GM23338 (cell line): ENCODE measurements at regions not wholly inside any gene's neighbourhood (a gene's known extent, or its start where the extent isn't known, plus 50 kb on each side); places are given as distances from the start of the nearest gene placed in this dataset.

Source experiments
- ATAC-seq: fragments of 200-7000 bp; cut with Tn5 transposase; 3 replicates; pipeline ENCODE4 v1.9.1; 2020
- DNase-seq: peaks from one replicate; pipeline ENCODE4 v3.0.0-alpha.2; 2015; ENCODE audit warnings: low spot score
- H2AFZ ChIP-seq: fragments of 200-600 bp; sonication (generic); 2 replicates; pipeline ENCODE4 v1.8.0; 2016; ENCODE audit warnings: antibody characterized with exemption, mild to moderate bottlenecking, moderate library complexity
- H3F3A ChIP-seq: fragments of 200-600 bp; sonication (generic); replicated peaks from 2 replicates; pipeline ENCODE4 v1.8.0; 2017; ENCODE audit warnings: antibody characterized with exemption, mixed run types, low read depth
- H3K27ac ChIP-seq: fragments of 200-600 bp; sonication (generic); 2 replicates; pipeline ENCODE4 v1.6.1; 2016; ENCODE audit warnings: low read depth
- H3K27me3 ChIP-seq: fragments of 200-600 bp; sonication (generic); 2 replicates; pipeline ENCODE4 v1.8.0; 2016; ENCODE audit warnings: mild to moderate bottlenecking, mixed run types, moderate library complexity; ENCODE audit not compliant: insufficient read depth
- H3K36me3 ChIP-seq: fragments of 200-600 bp; sonication (generic); 2 replicates; pipeline ENCODE4 v1.8.0; 2016; ENCODE audit warnings: mild to moderate bottlenecking; ENCODE audit not compliant: insufficient read depth
- H3K4me1 ChIP-seq: fragments of 200-600 bp; sonication (generic); 2 replicates; pipeline ENCODE4 v1.8.0; 2016; ENCODE audit warnings: mild to moderate bottlenecking, moderate library complexity; ENCODE audit not compliant: insufficient read depth
- H3K4me2 ChIP-seq: fragments of 200-600 bp; sonication (generic); 2 replicates; pipeline ENCODE4 v1.7.1; 2017; ENCODE audit warnings: mixed run types
- H3K4me3 ChIP-seq: fragments of 200-600 bp; sonication (generic); 2 replicates; pipeline ENCODE4 v1.6.1; 2016; ENCODE audit warnings: mixed run types
- H3K79me2 ChIP-seq: fragments of 200-600 bp; sonication (generic); replicated peaks from 2 replicates; pipeline ENCODE4 v1.8.0; 2017; ENCODE audit warnings: mild to moderate bottlenecking; ENCODE audit not compliant: insufficient read depth
- H3K9me2 ChIP-seq: fragments of 200-600 bp; sonication (generic); 2 replicates; pipeline ENCODE4 v1.8.0; 2017; ENCODE audit not compliant: insufficient read depth
- H4K20me1 ChIP-seq: fragments of 200-600 bp; sonication (generic); replicated peaks from 2 replicates; pipeline ENCODE4 v1.8.0; 2017; ENCODE audit warnings: mild to moderate bottlenecking; ENCODE audit not compliant: insufficient read depth
- H3K27ac Mint-ChIP-seq: 2 replicates; pipeline ENCODE4 v1.8.0; 2020; ENCODE audit warnings: inconsistent platforms, mild to moderate bottlenecking, moderate library complexity, mixed read lengths
- H3K27me3 Mint-ChIP-seq: 3 replicates; pipeline ENCODE4 v1.8.0; 2022; ENCODE audit warnings: low read depth, mild to moderate bottlenecking, moderate library complexity, mixed read lengths, inconsistent platforms; ENCODE audit not compliant: insufficient read depth, poor library complexity
- H3K36me3 Mint-ChIP-seq: 3 replicates; pipeline ENCODE4 v1.8.0; 2021; ENCODE audit warnings: low read depth, mild to moderate bottlenecking, inconsistent platforms, moderate library complexity, mixed read lengths
- H3K4me1 Mint-ChIP-seq: 3 replicates; pipeline ENCODE4 v1.8.0; 2020; ENCODE audit warnings: mild to moderate bottlenecking, inconsistent platforms, mixed read lengths
- H3K4me3 Mint-ChIP-seq: 3 replicates; pipeline ENCODE4 v1.8.0; 2021; ENCODE audit warnings: moderate library complexity, mild to moderate bottlenecking, inconsistent platforms, mixed read lengths
- H3K9me3 Mint-ChIP-seq: 3 replicates; pipeline ENCODE4 v1.8.0; 2020; ENCODE audit warnings: moderate library complexity, mild to moderate bottlenecking, inconsistent platforms, mixed read lengths
- CREB1 ChIP-seq: fragments of 250-450 bp; sonication (Bioruptor Pico); IDR thresholded peaks from 2 replicates; pipeline ENCODE4 v1.5.0; 2020; ENCODE audit warnings: low read depth, mild to moderate bottlenecking, moderate library complexity
- ETS1 ChIP-seq: IDR thresholded peaks from 2 replicates; pipeline ENCODE4 v1.6.1; 2016; ENCODE audit warnings: antibody characterized with exemption
- EZH2 ChIP-seq: fragments of 200-600 bp; sonication (generic); IDR thresholded peaks from one replicate; pipeline ENCODE4 v1.8.0; 2017; ENCODE audit warnings: antibody characterized with exemption, mild to moderate bottlenecking, low read depth; ENCODE audit not compliant: unreplicated experiment
- EZH2phosphoT487 ChIP-seq: fragments of 200-600 bp; sonication (generic); IDR thresholded peaks from one replicate; pipeline ENCODE4 v1.8.1; 2018; ENCODE audit warnings: antibody characterized with exemption; ENCODE audit not compliant: unreplicated experiment
- NANOG ChIP-seq: IDR thresholded peaks from 2 replicates; pipeline ENCODE4 v1.6.1; 2016; ENCODE audit warnings: antibody characterized with exemption, borderline replicate concordance
- POLR2AphosphoS5 ChIP-seq: IDR thresholded peaks from 2 replicates; pipeline ENCODE4 v1.6.1; 2016; ENCODE audit warnings: antibody characterized with exemption, low read depth
- STAT1 ChIP-seq: IDR thresholded peaks from one replicate; pipeline ENCODE4 v1.6.1; 2016; ENCODE audit warnings: antibody characterized with exemption; ENCODE audit not compliant: unreplicated experiment
- ZNF114 ChIP-seq: fragments of 250-450 bp; sonication (Bioruptor Pico); IDR thresholded peaks from 2 replicates; pipeline ENCODE4 v1.5.0; 2020; ENCODE audit warnings: mild to moderate bottlenecking, moderate library complexity
- ZNF331 ChIP-seq: fragments of 250-450 bp; sonication (Bioruptor Pico); IDR thresholded peaks from 2 replicates; pipeline ENCODE4 v1.5.0; 2020; ENCODE audit warnings: low read depth, mild to moderate bottlenecking, moderate library complexity
- ZNF462 ChIP-seq: fragments of 250-450 bp; sonication (Bioruptor Pico); IDR thresholded peaks from 2 replicates; pipeline ENCODE4 v1.5.0; 2020; ENCODE audit warnings: mild to moderate bottlenecking, moderate library complexity
- TF ChIP-seq, protein P1 (sequence below), 2 experiments: fragments of 200-600 bp in 1 of 2; sonication (generic) in 1 of 2; conservative IDR thresholded peaks; 2 replicates each; pipeline versions ENCODE4 v1.5.1 to v1.6.1; 2016 to 2017; ENCODE audit warnings: antibody characterized with exemption in 2 of 2, low read depth in 2 of 2, mild to moderate bottlenecking in 2 of 2, moderate library complexity in 1 of 2
- TF ChIP-seq, protein P2 (sequence below): IDR thresholded peaks from one replicate; pipeline ENCODE4 v1.6.1; 2018; ENCODE audit warnings: antibody characterized with exemption; ENCODE audit not compliant: unreplicated experiment

GRCh38 chr2:173851141-173851641 lies 114.0 kb downstream of the SP3 start:
- Histone ChIP-seq H3K4me3 (no peak overlapping the region), H3K4me2 (no peak overlapping the region), H3K9me2 (0 out of 2 replicates have a peak, but pooled peaks cover 2% of the 10 kb centered on the region), H4K20me1 (no peaks in the 10 kb centered on the region), H3K79me2 (no peaks in the 10 kb centered on the region), H3F3A (no peaks in the 10 kb centered on the region), H2AFZ (no peak overlapping the region), H3K27ac (no peak overlapping the region), H3K4me1 (no peaks in the 10 kb centered on the region), H3K36me3 (no peaks in the 10 kb centered on the region), H3K27me3 (no peaks in the 10 kb centered on the region)
- DNase-seq (no peak), ATAC-seq (no peak)
- Mint-ChIP-seq H3K27me3 (peaks cover 3% of the 10 kb centered on the region), H3K36me3 (no peaks in the 10 kb centered on the region; the same call in 2 of the 3 replicates), H3K9me3 (no peaks in the 10 kb centered on the region; the same call in 2 of the 3 replicates), H3K4me3 (no peak overlapping the region), H3K27ac (no peak overlapping the region), H3K4me1 (peaks cover 5% of the 10 kb centered on the region)
- TF ChIP-seq, protein P1, sequence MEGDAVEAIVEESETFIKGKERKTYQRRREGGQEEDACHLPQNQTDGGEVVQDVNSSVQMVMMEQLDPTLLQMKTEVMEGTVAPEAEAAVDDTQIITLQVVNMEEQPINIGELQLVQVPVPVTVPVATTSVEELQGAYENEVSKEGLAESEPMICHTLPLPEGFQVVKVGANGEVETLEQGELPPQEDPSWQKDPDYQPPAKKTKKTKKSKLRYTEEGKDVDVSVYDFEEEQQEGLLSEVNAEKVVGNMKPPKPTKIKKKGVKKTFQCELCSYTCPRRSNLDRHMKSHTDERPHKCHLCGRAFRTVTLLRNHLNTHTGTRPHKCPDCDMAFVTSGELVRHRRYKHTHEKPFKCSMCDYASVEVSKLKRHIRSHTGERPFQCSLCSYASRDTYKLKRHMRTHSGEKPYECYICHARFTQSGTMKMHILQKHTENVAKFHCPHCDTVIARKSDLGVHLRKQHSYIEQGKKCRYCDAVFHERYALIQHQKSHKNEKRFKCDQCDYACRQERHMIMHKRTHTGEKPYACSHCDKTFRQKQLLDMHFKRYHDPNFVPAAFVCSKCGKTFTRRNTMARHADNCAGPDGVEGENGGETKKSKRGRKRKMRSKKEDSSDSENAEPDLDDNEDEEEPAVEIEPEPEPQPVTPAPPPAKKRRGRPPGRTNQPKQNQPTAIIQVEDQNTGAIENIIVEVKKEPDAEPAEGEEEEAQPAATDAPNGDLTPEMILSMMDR (conservative IDR thresholded peaks at IDR 0.05; ENCODE audit: low read depth in 2 of 2): no peak
- TF ChIP-seq EZH2phosphoT487: no peak
- no peak for TF ChIP-seq ZNF462 (CRISPR knock-in tag)
- no peak for TF ChIP-seq NANOG
- no peak for TF ChIP-seq ETS1
- TF ChIP-seq CREB1 (CRISPR knock-in tag): no peak
- no peak for TF ChIP-seq STAT1
- TF ChIP-seq ZNF331 (CRISPR knock-in tag): no peak
- no peak for TF ChIP-seq POLR2AphosphoS5
- TF ChIP-seq ZNF114: no peak
- TF ChIP-seq, protein P2, sequence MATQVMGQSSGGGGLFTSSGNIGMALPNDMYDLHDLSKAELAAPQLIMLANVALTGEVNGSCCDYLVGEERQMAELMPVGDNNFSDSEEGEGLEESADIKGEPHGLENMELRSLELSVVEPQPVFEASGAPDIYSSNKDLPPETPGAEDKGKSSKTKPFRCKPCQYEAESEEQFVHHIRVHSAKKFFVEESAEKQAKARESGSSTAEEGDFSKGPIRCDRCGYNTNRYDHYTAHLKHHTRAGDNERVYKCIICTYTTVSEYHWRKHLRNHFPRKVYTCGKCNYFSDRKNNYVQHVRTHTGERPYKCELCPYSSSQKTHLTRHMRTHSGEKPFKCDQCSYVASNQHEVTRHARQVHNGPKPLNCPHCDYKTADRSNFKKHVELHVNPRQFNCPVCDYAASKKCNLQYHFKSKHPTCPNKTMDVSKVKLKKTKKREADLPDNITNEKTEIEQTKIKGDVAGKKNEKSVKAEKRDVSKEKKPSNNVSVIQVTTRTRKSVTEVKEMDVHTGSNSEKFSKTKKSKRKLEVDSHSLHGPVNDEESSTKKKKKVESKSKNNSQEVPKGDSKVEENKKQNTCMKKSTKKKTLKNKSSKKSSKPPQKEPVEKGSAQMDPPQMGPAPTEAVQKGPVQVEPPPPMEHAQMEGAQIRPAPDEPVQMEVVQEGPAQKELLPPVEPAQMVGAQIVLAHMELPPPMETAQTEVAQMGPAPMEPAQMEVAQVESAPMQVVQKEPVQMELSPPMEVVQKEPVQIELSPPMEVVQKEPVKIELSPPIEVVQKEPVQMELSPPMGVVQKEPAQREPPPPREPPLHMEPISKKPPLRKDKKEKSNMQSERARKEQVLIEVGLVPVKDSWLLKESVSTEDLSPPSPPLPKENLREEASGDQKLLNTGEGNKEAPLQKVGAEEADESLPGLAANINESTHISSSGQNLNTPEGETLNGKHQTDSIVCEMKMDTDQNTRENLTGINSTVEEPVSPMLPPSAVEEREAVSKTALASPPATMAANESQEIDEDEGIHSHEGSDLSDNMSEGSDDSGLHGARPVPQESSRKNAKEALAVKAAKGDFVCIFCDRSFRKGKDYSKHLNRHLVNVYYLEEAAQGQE: no peak
- no peak for TF ChIP-seq EZH2
